SW480 (cell line): ENCODE measurements at regions not wholly inside any gene's neighbourhood (a gene's known extent, or its start where the extent isn't known, plus 50 kb on each side); places are given as distances from the start of the nearest gene placed in this dataset.

Experiments used
- DNase-seq: peaks from one replicate; pipeline ENCODE4 v3.0.0-alpha.2; 2016; ENCODE audit warnings: low spot score

DNA sequence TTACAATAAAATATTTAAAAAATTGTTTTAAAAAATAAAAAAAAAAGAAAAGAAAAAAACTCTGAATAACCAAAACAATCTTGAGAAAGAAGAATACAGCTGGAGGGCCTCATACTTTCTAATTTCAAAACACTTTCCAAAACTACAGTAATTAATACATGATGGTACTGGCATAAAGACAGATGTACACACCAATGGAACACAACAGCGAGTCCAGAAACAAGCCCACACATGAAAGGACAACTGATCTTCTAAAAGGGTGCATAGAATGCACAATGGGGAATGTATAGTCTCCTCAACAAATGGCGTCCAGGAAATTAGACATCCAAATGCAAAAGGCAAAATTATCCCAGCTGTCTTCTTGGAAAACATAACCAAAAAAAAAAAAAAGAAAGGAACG is 99.6 kb downstream of the LURAP1L start:
- no peak for DNase-seq

DNA sequence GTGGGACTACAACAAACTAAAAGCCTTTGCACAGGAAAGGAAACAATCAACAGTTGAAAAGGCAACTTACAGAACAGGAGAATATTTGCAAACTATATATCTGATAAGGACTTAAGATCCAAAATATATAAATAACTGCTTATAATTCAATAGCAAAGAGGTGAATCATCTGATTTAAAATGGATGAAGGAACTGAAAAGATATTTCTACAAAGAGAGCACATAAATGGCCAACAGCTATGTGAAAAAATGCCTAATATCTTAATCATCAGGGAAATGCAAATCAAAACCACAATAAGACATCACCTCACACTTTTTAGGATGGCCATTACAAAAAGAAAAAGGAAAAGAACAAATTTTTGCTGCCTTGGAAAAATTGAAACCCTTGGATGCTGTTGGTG is 100.4 kb downstream of the LURAP1L start:
- no peak for DNase-seq

DNA sequence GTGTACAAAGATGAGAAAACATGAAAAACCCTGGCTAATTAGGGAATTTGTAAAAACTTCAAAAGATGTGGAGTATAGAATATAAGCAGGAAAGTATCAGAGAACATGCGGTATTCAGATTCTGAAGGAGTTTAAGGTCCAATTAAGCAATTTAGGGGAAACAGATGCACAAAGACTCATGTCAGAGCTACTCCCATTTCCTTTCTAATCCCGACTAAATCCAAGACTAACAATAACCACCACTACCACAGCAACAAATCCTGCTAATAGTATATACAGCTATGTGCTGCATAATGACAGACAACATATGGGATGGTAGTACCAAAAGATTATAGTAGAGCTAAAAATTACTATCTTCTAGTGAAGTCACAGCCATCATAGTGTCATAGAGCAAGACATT is 102.1 kb downstream of the LURAP1L start:
- DNase-seq, result no peak

DNA sequence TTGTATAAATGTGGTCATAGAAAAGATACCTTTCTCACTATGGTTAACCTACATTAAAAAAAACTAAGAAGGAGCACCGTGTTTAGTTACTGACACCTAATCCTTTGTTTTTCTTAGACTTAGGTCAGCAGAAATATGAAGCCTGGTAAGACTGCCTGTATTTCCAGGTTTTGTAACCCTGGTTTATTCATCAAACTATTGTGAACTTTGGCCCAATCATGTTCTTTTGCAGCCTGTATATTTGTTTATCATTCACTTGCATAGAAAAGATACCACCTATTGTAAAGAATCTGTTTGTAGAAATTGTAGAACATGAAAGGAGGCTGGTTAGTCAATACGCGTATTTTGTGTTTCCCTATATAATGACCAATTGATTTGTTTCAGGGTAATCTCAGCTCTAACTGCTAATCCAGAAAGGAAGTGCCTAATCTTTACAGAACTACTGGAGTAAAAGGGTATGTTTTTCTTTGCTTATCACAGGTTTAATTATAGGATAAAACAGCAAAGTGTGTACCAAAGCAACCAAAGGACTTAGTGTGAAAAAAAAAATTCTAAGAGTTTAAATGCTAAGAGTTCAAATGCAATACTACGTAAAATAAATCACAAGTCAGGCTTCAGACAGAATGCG is 103.6 kb downstream of the LURAP1L start:
- no peak for DNase-seq

DNA sequence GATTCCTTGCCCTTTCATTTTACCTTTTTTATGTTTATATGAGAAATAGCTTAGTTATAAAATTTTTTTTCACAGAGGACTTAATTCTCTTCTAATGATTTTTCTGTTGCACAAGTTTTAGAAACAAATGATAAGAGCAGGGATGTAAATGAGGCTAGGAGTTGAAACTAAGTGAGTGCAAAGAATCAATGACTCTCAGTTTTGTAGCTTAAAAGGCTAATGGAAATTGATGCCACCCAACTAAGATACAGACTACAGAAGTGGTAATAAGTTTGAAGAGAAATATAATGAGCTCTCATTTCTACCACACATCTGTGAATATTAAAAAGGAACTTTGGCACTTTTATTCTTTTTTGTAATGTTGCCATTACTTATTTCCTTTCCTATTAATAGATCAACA is 105.1 kb downstream of the LURAP1L start:
- DNase-seq, result no peak

DNA sequence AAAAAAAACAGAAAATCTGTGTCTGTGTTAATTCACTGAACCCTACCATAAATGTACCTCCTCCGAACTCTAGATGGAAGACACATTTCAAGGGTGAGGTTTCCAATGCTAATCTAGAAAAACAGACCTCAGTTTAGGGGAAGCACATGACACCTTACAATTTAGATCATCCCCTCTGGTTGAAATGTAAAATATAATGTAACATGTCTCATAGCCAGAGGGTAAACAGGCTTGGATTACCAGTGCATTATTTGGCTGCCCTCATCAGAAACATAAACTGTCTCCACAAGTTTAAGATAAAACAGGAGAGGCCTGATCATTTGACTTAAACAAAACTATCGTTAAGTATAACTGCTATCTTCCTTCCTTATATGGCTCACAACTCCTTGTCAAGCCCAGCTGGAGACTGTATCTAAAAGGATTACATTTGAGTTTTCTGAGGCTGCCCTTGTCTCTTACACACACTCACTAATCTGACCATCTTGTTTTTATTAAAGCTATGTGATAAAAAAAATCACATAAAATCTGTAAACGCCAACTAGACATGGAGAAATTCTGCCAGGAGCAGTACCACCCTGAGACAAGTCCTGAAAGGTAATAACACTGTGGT is 105.7 kb downstream of the LURAP1L start:
- no peak for DNase-seq

DNA sequence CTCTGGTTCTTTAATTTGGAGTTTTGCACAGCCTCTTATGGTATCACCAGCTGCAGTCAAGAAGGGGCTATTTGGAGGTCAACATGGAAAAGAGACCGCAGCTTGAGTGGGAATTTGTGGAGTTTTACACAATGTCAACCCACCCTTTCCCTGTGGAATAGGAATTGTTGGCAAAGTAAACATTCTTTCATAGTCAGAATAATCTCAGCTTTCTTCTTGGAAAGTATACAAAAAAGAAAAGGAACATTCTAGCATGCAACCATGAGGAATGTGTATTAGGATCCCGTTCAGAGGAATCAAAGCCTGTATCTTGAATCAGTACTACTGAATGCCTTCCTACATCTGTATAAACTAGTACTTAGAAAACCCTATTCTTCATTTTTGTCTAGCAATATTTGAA is 107.6 kb downstream of the LURAP1L start:
- DNase-seq, result no peak

DNA sequence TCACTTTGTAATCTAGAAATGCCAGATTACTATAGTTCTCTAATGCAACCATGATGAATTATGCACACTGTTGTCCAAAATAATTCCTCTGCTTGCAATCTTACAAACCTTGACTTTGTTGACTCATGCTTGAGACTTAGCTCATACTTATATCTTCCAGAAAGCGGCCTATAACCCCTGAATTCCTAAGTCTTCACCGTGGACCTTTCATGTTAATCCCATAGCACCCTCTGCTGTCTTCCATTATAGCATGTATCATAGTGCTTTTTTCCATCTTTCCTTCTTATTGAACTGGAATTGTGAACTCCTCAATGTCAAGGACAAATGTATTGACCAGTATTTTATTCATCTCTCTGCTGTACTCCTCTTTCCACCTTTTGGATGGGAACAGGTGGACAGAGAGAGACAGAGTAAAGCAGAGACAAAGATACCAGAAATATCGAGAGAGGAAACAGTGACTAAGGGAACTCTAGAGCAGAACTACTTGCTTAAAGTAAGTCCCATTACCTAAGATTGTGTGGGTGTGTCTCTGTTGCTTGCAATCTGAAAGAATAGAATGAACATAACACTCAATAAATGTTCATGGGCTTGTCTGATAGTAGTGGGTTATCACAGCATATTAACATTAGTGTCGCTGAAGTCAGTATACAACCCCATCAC is 110.0 kb downstream of the LURAP1L start:
- peak; percentile 35 for DNase-seq

DNA sequence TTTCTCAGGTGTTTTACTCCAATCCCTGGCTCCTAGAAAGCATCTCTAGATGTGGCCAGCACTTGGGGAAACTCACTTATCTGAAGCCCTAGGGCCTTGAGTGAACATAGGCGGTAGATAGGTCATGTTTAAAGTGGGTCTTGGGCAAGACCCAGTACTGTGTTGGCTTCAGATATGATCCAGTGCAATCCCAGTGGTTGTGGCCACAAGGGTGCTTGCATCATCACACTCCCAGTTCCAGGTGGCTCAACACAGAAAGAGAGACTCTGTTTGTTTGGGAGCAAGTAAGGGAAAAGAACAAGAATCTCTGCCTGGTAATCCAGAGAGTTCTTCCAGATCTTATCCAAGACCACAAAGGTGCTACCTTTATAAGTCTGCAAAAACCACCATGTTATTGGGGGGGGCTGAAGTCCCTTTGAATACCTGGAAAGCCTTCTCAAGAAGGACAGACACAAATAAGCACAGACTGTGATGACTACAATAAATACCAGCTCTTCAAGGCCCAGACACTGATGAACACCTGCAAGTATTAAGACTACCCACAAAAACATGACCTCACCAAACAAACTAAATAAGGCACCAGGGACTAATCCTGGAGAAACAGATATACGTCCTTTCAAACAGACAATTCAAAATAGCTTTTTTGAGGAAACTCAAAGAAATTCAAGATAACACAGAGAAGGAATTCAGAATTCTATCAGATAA is 114.7 kb downstream of the LURAP1L start:
- DNase-seq, result no peak

DNA sequence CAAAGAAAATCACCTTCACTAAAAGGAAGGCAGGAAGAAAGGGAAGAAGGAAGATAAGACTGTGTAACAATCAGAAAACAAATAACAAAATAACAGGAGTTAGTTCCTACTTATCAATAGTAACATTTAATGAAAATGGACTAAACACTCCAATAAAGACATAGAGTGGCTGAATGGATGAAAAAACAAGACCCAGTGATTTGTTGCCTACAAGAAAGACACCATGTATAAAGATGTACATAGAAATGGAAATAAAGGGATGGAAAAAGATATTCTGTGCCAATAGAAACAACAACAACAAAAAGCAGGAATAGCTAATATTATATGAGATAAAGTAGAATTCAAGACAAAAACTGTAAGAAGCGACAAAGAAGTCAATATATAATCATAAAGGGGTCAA is 116.8 kb downstream of the LURAP1L start:
- DNase-seq, result no peak

DNA sequence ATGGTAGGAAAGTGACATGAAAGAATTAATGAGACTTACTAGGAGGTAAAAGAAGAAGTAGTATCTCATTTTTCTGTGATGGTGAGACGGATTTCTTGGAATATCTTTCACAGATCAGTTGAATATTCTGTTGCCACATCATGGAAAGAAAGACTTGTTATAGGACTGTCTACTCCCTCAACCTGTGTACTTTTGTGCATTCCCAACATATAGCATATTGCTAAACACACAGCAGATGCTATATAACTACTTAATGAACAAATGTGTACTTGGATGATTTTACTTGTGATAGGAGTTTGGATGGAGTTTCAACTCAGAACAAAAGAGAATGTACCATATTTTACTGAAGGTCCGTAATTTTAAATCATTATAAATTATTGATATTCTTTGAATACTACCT is 128.5 kb downstream of the LURAP1L start:
- no peak for DNase-seq

DNA sequence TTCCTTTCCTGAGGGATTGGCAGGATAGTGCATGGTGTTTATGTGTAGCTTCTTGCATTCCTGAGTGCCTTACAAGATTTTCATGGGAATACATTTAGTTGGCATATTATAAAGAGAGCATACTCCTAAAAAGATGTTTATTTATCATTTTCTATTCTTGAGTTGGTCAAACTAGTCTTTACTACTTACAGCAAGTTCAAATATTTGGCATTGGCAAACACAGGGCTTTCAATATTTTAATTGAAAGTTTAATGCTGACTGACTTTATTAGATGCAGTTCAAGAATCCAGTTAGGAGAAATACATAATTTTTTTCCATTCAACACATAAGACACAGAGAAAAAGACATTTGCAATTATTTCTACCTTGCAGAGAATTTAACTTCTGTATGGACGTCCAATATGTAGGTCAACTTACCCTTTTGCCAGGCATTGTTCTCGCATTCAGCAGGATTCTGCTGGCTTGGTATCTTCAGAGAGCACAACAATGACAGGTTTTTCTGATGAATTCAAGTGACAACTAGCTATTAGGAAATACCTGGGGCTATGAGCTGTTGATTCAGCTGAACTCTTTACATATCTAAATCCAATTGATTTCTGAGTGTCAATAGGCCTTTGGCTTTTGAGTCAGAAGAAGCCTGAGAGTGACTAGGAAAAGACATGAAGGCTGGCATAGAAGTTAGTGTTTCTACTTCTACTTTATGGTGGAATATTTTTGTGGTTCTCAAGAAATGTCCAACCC is 129.6 kb downstream of the LURAP1L start:
- DNase-seq, result no peak

DNA sequence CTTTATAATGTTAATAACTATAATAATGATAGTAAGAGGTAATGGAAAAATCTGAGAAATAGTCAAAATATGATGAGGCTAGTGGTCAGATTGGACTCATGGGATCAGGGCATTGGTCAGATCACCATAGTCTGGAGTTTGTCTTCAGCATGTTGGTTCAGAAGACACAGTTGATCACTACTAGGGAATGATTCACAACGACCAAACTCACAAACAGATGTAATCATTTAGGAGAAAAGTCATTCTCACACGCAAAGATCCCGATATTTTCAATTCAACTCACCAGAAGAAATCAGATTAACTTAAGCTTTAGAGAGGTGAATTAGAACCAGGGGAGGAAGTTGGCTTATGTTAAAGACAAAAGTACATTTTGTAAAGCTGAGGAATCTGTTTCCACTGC is 131.8 kb downstream of the LURAP1L start:
- DNase-seq, result no peak

DNA sequence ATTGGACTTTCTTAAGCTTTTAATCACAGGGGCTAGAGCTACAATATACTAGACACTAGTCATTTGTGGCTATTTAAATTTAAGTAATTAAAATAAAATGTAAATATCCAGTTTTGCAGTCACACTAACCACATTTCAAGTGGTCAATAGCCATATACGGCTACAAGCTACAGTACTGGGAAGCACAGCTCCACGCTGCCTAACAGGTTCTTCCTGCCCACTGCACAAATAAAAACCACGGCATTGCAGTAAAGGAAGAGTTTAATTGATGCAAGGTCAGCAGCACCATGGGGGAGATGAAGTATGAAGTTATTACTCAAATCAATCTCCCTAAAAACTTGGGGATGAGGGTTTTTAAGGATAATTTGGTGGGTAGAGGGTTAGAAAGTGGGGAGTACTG is 134.1 kb downstream of the LURAP1L start:
- no peak for DNase-seq

DNA sequence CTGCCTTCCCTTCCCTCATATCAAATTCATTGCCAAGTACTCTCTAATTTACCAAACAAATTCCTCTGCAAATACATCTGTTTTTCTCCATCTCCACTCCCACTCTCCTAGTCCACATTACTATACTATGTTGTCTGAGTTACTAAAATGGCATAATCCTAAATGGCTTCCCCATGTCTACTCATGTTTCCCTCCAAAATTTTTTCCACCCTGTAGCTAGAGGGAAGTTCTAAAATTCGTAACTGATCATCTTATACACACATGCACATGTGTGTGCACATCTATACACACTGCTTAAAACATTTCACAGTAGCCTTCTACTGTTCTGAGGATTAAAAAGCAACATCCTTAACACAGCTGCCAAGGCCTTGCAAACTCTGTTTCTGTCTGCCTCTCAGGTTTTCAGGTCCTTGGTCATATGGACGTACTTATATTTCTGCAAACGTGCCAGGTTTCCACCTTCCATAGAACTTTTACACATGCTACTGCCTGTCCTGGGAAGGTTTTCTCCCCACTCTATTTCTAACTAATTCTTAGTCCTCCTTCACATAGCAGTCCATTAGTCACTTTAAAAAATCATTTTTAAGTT is 140.6 kb downstream of the LURAP1L start:
- DNase-seq, result no peak

DNA sequence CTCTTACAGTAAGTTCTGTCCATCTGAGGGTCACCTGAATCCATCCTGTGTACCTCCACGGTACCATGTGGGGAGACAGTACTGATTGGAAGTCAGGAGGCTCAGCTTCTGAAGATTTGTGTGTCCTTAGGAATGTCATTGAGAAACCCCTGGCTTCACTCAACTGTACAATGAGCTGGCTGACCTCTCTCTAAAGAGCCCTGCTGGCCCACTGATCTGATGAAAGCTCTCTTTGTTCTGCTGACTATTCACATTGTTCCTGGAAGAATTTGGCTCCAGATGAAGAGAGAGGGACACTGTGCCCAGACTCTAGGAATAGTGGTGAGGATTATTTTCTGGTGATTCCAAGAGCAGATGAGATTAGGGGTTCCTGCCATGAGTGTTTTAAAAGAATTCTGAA is 141.2 kb downstream of the LURAP1L start:
- DNase-seq, result no peak

DNA sequence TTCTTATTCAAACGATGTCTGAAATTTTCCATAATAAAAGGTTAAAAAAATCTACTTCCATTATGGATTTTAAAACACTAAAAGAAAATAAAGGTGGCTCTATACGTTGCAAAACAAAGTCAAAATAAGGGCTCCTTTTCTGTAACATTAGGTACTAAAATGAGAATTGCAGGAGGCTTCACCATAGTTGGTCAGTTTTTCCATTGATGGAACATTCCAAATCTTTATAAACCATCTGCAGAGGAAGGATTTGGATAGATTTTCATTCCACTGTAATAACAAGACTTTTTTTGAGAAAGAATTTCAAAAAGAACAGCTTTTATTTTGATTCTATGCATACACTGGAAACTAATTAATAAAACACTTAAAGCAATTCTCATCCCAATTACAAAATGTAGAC is 145.6 kb downstream of the LURAP1L start:
- no peak for DNase-seq

DNA sequence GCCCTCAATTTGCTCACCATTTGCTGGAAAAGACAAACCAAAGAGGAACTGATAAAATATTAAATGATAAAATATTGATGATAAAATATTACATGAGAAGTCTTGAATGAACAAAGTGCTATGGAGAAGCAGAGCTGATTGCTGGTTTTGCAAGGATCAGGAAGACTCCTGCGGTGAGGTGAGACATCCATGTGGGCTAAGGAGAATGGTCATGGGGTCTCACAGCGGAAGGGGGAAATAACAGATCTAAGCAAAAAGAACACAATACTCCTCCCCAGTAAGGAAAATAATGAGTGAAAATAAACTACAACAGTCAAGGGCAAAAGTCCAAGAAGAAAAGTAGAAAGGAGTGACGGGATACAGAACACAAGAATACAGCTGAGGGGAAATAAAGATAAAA is 146.8 kb downstream of the LURAP1L start:
- no peak for DNase-seq

DNA sequence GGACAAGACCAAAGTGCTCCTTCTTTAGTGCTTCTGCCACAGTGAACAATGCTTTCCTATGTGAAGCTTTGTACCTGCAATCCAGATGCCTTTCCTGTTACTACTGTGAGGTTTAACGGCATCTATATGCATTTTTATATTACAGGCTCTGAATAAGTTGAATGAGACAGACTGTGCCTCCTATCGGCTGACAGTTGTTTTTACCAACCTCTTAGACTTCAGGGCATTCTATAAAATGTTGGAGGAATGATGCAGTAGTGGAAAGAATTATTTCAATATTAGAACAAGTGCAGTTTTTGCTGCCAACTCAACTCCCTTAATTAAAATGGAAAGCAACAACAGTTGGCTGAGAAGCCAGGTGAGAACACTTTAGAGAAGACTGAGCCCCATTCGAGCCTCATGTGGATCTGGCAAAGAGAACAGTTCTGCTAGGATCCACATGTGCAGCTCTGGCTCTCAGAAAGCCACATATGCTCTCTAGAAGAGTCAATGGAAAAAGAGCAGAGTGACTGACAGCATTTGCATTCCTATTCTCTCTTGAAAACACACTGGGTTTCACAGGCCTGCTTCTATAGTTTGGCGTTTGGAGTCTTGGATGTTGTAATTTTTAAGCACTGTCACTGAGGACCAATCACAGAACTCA is 147.5 kb downstream of the LURAP1L start:
- DNase-seq, result peak; percentile 8

DNA sequence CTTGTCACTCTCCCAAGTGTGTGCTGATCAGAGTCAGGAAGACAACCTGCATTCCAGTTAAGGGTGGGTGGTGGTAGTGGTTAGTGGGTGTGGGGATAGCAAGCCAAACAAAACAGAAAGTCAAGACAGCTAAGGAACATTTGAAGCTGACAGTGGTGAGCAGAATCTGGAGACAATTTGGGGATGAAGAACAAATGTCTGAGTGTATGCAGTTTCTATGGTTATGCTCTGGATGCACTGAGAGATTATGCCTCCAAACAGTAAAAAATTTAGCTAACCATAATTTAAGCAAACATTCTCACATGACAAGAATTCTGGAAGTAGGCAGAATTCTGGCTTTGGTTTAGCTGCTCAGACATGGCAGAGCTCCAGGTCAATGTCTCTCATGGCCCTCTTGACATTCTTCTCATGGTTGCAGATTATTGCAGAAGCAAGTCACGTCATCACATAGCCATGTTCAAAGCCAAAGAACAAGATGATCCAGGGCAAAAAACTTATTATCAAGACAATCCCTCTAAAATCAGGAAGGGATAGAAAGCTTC is 148.7 kb downstream of the LURAP1L start:
- no peak for DNase-seq

DNA sequence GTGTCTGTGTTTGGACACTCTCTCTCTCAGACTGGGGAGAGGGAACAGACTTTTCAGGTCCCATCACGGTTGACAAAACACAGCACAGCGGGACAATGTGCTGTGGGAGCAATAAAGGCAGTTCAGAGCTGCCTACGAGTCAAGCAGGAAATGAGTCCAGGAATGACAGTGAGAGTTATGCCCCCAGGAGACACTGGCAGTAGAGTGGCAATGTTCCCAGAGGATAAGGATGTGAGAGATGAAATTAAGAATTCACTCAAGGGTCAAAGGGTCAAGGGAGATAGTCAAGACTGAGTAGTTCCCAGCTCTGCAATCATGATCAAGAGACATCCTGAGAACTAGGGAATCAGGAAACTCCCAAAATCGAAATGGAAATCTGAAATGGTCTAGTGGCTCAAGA is 156.1 kb downstream of the LURAP1L start:
- no peak for DNase-seq
